Breast epithelium (tissue), 3 donors: ENCODE measurements at regions not wholly inside any gene's neighbourhood (a gene's known extent, or its start where the extent isn't known, plus 50 kb on each side); places are given as distances from the start of the nearest gene placed in this dataset.

Experiments used
- CTCF ChIP-seq, 3 donors: fragments of 450-650 bp; IDR thresholded peaks; one replicate each; pipeline ENCODE4 v1.5.1; 2016 to 2017; ENCODE audit warnings: antibody characterized with exemption in 3 of 3, mild to moderate bottlenecking in 3 of 3, moderate library complexity in 3 of 3
- POLR2A ChIP-seq: fragments of 450-650 bp; IDR thresholded peaks from one replicate; pipeline ENCODE4 v1.6.1; 2016; ENCODE audit warnings: antibody characterized with exemption, mild to moderate bottlenecking, moderate library complexity

- TF ChIP-seq POLR2A, result no peak
- no peak for TF ChIP-seq CTCF (IDR thresholded peaks at IDR 0.05)
Measured at GRCh38 chr10:71073451-71074175, 138.8 kb upstream of the UNC5B start.
